AG09319 (cell line): ENCODE measurements at regions not wholly inside any gene's neighbourhood (a gene's known extent, or its start where the extent isn't known, plus 50 kb on each side); places are given as distances from the start of the nearest gene placed in this dataset.
A peak's percentile ranks its signal among the peaks of the same experiment; 100 is the strongest.

Experiments
- DNase-seq: peaks from one replicate; pipeline ENCODE4 v3.0.0-alpha.2; 2010; ENCODE audit warnings: low read depth; ENCODE audit errors: extremely low read depth
- TF ChIP-seq, protein P1 (sequence below): IDR thresholded peaks from 2 replicates; pipeline ENCODE4 v1.5.1; 2011; ENCODE audit warnings: low read depth, mild to moderate bottlenecking, inconsistent platforms, low read length, moderate library complexity

DNA sequence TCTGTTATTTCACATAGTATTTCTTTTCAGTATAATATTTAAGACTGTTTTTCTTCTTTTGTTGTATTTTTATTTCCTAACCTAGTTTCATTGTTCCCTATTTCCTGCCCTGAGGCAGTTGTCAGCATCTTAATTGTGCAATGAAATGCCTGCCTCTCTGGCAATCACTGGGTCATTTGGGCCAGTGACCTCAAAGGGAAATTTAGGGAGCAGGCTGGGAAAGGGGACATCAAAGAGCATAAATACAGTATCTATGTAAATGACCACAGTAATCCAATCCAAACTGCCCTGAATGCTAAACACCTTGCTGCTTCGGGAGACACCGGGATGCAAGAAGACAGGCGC lies 147.8 kb downstream of the TLR5 start:
- TF ChIP-seq, protein P1, sequence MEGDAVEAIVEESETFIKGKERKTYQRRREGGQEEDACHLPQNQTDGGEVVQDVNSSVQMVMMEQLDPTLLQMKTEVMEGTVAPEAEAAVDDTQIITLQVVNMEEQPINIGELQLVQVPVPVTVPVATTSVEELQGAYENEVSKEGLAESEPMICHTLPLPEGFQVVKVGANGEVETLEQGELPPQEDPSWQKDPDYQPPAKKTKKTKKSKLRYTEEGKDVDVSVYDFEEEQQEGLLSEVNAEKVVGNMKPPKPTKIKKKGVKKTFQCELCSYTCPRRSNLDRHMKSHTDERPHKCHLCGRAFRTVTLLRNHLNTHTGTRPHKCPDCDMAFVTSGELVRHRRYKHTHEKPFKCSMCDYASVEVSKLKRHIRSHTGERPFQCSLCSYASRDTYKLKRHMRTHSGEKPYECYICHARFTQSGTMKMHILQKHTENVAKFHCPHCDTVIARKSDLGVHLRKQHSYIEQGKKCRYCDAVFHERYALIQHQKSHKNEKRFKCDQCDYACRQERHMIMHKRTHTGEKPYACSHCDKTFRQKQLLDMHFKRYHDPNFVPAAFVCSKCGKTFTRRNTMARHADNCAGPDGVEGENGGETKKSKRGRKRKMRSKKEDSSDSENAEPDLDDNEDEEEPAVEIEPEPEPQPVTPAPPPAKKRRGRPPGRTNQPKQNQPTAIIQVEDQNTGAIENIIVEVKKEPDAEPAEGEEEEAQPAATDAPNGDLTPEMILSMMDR: no peak
- no peak for DNase-seq

DNA sequence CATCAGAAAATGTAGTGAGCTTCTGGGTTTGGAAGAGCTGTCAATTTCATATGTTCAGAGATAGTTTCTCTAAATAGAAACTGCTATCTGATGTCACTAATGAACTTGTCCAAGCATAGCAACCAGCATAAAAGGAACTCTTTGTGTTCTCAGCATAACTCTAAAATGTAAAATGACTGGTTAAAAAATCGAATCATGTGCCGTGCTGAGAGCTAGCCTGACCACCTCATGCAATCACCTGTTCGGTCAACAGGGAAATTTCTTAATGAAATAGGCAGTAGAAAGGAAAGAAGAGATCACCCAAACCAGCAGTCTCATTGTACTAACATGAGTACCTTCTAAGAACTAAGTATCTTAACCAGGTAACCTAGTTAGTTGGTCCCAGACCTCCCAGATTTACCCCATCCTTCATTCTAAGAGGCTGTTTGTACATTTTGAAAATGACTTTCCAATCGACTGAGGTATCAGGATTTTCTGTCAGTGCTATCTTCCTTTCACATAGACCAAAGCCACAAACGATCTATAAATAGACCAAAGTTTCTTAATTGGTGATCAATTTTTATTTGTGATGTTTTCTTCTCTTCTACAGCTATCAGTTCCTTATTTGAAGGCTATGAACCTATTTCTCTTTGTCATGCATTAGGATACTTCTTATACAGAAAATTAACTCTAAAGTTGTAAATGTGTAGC lies 147.3 kb downstream of the TLR5 start:
- no peak for DNase-seq
- TF ChIP-seq, protein P1: no peak

DNA sequence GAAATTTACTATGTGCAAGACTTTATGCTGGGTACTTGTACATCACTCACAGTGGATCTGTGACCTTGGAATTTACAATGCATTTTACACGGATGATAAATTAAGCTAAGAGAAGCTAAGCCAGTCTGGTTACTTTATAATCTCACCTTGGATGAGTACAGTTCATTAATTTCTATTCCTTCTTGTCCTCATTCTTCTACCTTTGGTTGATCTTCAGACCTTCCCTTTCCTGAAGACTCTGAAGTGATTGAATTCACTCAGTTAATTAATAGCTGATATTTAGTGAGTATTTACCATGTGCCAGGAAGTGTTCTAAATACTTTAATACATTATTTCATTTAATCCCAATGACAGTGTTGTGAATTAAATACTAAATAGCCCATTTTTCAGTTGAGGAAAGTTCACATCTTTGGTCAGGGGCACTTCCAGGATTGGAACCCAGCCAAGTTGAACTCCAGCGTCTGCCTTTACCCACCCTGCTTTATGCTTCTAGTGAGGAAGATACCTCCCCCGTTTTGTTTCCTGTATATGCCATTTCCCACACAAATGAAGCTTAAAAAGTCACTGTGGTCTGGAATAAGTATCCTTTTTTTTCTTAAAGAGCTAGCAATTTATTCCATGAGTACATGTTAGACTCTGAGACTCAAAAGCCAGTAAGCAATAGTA lies 146.6 kb downstream of the TLR5 start:
- TF ChIP-seq, protein P1: no peak
- no peak for DNase-seq

DNA sequence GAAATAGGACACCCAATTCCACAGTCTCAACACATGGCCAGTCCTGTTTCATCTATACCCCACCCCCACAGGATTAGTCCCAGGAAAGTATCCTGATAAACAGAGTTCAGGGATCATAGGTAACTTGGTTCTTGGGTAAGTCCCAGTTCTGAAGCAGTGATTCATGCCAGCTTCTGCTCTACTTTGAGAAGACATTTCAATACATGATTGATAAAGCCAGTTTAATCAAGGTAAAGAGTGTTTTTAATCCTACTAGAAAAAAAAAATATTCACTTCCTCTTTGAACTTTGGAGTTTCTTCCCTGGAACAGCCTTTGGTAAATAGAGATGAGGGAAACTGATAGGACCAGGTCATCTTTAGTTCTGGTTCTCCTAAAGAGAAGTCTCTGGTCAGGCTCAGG lies 142.4 kb downstream of the TLR5 start:
- TF ChIP-seq, protein P1: no peak
- DNase-seq: no peak

DNA sequence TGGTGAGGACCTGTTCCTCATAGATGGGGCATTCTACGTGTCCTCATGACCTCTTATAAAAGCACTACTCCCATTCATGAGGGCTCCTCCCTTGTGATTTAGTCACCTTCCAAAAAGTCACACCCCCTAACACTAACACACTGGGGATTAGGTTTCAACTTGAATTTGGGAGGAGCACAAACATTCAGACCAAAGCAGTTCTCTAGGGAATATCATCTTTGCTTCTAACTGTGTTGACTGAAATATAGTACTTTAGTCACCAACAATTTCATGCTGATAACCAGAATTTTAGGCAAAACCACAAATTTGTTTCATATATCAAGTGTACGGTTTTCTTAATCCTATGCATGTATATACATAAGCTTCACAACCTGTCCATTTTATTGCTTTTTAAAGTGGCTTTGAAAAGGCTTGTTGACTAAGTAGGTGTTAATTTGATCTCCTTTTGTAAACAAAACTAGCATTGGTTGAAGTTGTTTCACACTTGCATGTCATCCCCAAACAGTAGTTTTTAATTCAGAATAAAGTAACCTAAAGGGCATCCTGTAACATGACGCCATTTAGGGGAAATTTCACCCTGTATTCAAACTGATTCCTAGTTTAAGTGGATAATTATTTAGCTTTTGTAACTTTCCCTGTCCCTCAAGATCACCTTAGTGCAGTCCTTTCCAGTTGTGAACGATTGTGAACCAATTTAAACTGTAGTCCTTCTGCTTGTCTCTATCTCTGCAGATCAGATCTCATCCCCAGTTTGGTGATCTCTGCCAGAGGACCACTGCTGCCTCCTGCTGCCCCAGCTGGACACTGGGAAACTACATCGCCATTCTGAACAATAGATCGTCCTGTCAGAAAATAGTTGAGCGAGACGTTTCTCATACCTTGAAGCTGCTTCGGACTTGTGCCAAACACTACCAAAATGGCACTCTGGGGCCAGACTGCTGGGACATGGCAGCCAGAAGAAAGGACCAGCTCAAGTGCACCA lies 141.1 kb downstream of the TLR5 start:
- TF ChIP-seq, protein P1: peak; percentile 12; the same call in 1 of the 2 replicates
- no peak for DNase-seq

DNA sequence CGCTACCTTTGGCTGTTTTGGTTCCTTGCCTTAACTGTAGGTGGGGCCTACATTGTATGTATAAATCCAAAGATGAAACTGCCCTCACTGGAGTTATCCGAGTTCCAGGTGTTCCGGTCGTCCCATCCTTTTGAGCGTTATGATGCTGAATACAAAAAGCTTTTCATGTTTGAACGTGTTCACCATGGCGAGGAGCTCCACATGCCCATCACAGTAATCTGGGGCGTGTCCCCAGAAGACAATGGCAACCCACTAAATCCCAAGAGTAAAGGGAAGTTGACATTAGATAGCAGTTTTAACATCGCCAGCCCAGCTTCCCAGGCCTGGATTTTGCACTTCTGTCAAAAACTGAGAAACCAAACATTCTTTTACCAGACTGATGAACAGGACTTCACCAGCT lies 139.5 kb downstream of the TLR5 start:
- no peak for DNase-seq

More for the DNA sequence above, 139.5 kb downstream of the TLR5 start:
- TF ChIP-seq, protein P1: no peak
